ENCODE measurements at regions not wholly inside any gene's neighbourhood (a gene's known extent, or its start where the extent isn't known, plus 50 kb on each side); places are given as distances from the start of the nearest gene placed in this dataset.

DNA sequence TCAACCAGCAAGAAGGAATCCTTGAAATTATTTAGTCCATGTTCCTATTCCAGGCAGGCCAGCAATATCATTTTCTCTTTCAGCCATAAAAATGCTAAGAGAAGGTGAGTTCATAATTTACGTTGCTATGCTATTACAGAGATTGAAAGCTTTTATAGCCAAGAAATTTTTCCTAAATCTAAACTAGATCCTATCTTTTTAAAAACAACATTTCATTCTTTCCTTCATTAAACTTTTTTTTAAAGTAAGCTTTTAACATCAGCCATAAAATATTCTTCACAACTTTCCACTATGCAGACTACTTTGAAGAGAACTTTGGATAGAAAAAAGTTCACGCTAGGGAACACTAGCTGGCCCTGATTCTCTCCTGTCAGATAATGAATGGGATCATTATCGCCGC, 159.8 kb downstream of the RPS12 start:
- no peak for DNase-seq (ENCODE audit: low read depth)

DNA sequence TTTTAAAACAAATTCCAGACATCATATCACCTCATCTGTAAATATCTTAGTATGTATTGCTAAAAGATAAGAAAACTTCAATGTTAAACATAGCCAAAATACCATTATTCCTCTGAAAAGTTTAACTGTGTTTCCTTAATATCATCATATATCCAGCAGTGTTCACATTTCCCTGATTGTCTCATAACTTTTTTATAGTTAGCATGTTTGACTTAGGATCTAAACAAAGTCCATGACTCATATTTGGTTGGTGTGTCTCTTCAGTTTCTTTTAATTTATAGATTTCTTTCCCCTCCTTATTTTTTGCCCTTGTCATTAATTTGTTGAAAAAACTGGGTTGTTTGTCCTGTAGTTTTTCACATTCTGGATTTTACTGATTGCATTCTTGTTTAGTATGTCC, 163.0 kb downstream of the RPS12 start:
- no peak for DNase-seq (ENCODE audit: low read depth)

DNA sequence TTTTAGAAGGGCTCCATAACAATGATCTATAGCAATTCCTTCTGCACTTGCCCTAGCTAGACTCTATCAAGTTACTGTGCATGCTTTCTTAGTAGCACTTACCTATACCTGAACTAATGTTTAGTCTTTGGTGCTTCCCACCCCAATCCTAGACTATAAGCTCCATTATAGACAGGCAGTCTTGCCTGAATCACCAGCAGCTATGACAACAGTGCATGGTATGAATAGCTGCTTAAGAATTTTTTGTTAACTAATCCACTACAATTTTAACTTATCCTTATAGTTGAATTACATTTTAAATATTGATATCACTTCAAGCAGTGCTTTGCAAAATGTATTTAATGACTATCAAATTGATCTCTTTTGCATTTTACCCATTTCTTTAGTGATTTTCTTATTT, 164.3 kb downstream of the RPS12 start:
- DNase-seq (ENCODE audit: low read depth), result no peak

DNA sequence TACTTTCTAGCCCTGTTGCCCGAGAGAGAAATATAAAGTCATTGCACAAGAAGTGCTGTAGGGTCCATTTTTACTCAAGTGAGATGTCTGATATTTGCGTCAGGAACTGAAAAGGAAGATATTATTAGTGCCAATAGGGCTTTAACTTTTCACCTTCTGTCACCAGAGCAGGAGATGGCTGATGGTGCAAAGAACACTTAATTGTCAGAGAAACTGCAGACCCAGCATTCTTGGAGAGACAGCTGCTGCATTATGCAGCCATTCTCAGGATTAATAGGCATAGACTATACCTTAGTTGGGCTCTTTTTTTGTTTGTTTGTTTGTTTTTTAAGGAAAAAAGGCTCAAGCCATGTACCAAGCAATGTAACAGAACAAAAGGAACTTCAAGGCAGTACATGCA, 179.4 kb downstream of the RPS12 start:
- DNase-seq (ENCODE audit: low read depth), result no peak

DNA sequence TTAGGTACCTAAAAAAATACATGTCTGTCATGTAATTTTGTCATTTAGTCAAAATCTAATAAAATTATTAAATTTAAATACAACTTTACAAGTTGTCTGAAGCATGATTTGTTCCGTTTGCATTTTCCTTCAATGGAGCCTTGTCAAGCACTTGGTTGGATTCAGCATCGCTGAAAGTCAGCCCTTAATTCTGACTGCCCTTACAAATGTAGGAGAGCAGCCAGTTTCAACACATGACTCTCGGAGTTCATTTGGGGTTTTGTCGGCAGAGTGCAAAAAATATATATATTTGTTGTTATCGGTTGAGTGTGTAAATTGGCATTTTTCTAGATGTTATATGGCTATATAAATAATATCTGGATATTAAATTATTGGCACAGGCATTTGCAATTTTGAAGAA, 180.6 kb downstream of the RPS12 start:
- DNase-seq (ENCODE audit: low read depth), result no peak

DNA sequence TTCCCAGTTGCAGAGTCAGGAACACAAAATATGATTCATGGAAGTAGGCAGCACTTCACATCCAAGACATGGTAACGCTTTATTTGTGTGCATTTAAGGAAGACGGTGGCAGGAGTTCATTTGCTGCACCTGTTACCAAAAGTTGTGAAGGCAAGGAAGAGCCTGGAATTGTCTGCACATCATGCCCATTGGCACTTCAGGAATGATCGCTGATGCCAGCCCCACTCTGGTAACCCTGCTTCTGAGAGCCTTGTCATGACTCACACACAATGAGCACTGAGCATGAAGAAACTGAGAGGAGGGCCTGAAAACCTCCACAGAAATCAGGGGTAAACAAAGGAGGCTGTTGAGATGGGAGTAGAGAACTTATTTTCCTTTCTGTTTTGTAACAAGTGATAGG, 181.1 kb downstream of the RPS12 start:
- DNase-seq (ENCODE audit: low read depth), result no peak

DNA sequence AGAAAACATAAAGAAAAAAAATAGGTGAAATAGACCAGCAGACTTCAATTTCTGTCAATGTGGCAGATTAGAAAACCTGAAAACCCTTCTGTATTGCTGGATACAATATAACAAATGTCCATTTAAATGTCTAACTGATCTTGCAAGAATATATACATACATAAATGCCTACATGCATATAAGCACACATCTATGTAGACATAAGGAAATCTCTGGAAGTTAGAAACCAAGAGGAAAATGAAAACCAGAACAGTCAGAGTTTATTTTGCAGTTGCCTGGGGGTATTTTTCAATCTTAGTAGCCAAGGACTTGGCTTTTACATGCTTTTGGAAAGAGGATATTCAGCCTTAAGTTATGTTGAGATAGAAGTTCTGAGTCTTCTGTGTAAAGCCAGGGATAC, 184.0 kb downstream of the RPS12 start:
- DNase-seq (ENCODE audit: low read depth), result no peak

DNA sequence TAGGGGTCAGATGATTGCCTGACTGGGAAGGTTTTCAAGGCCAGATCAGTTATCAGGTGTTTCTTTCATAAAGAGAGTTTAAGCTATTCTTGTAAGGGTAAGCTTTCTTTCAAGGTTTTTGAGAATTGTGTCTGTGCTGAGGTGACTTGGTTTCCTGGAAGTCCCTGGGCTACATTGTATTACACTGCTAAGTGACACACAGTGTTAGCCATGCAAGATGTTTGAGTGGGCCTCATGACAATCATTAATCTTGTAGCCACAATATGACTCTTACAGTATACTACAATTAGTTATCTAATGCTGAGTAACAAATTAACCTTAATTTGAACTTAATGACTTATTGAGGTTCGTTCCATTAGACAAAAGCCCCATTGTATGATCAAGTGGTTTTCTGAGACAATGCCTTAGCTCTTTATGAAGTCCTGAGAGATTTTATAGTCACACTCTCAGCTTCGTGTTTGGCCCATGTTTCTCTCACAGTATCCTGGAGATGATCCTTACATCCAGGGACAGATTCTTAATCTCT, 186.7 kb downstream of the RPS12 start:
- DNase-seq (ENCODE audit: low read depth), result no peak

DNA sequence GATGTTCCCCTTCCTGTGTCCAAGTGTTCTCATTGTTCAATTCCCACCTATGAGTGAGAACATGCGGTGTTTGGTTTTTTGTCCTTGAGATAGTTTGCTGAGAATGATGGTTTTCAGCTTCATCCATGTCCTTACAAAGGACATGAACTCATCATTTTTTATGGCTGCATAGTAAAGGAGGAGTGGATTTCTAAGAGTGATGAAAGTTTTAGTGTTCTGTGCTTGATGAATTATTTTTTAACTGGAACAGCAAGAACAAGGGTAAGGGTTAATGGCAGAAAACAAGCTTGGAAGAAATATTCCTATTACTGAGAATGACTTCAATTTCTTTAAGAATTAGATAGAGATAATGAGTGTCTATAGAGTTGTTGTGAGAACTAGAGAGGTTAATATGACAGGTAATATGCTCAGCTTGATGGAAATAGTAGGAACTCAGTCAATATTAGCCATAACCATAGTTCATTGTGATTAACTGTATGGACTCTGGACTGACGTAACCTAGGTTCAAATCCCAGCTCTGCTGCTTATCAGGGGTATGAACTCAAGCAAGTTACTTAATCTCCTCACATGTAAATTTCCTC, 190.0 kb downstream of the RPS12 start:
- no peak for DNase-seq (ENCODE audit: low read depth)

DNA sequence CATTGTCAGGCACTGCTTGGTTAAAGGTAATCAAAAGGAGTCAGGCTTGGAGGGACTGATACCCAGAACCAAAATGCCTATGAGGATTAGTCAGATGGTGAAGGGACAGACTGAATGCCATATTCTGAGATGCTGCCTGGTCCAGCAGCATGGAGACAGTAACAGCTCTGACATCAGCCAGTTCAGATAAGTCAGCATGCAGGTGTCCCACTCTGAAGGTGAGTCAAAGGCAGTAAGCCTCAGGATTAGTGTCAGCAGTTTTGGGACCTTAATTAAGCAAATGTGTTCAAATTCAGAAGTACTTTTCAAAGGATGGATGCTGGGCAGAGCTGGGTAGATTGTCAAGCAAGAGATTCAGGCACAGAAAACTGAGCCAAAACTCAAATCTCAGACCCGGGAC, 198.4 kb downstream of the RPS12 start:
- DNase-seq (ENCODE audit: low read depth), result no peak

DNA sequence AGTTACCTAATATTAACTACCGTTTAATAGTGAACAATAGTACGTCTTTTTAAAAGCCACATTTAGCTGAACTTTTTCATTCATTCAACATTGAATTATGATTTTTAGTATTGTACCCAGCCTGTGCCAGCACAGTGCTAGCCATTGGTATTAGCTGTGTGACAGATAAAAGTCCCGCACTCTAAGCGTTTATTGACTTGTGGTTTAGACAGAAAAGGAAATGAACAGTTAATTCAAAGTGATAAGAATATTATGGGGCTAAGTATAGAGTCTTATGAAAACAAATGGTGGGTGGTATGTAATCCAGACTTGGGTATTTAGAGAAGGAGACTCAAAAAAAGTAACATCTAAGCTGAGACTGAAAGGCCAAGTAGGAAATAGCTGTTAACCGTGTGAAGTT, 202.3 kb downstream of the RPS12 start:
- DNase-seq (ENCODE audit: low read depth), result no peak

DNA sequence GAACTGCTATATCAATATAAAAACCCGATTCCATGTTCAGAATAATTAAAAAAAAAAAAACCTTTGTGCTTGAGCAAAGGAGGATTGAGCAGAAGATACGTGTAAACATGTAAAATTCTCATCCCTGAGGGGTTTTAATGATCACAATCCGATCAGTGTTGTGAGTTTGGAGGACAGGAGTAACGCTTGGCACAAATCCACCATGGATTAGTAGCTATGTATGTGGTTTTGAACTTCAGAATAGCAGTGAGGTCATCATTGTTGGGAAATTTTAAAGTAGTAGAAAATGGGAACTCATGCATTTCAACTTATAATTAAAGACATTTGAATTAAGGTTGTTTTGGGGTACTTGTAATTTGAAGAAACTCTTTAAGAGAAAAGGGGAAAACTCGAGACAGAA, 203.2 kb downstream of the RPS12 start:
- DNase-seq (ENCODE audit: low read depth), result peak; percentile 81

DNA sequence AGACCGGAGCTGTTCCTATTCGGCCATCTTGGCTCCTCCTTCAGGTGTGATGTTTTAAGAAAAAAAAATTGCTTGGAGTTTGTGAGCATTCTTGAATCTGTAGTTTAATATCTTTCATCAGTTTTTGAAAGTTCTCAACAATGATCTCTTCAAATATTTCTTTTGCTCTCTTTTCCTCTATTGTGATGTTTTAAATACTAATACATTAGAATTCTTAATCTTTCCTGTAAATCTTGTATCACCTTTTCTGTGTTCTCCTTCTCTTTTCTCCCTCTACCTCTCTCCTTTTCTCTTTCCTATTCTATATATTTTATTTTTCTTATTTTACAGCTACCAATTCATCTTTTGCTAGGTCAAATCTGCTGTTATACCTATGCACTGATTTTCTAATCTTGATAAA, 212.3 kb downstream of the RPS12 start:
- DNase-seq (ENCODE audit: low read depth), result no peak

DNA sequence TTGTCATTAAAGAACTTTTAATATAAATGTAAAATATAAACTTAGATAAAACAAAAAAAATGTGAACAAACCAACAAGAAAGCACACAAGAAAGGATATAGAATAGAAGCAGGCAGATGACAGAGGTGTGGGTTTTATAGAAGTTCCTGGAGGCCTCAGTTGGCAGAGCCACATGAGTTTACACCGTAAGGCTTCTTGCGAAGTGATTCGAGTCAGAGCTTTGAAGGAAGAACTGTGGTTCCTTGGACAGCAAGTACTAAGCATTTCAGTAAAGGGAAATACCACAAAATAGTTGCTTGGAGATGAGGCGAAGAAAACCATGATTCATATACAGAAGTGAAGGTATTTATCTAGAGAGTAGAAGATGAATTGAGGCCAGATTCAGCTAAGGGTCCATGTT, 207.9 kb upstream of the EYA4 start:
- DNase-seq (ENCODE audit: low read depth), result peak; percentile 35

DNA sequence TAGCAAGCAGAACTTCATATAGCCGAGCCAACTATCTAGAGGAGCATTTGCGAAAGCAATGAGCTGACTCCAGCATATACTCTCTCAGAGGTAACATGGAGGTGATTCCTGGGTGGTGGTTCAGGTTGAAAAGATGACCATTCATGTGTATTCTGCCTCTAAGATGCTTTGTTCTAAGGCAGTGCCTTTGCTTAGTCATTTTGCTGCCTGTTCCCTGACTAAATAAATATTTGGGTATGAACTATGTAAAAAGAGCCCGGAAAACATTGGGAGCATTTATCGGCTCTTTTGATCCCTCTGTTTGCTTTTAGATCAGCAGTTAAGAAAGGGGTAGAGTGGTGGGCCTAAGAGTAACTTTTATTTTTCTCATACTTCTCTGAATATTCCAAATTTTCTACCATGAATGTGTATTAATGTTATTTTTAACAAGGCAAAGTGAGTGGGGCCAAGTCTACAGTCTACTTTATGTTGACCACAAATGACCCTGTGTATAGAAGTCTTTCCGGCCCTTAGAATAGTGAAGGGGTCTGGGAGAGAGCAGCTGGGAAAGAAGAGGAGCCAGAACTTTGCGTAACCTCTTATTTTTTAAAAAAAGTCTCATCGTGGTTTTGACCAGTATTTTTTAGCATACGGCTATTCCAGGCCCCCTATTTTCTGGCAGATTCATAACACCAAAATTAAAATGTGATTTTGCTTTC, 206.5 kb upstream of the EYA4 start:
- no peak for DNase-seq (ENCODE audit: low read depth)

DNA sequence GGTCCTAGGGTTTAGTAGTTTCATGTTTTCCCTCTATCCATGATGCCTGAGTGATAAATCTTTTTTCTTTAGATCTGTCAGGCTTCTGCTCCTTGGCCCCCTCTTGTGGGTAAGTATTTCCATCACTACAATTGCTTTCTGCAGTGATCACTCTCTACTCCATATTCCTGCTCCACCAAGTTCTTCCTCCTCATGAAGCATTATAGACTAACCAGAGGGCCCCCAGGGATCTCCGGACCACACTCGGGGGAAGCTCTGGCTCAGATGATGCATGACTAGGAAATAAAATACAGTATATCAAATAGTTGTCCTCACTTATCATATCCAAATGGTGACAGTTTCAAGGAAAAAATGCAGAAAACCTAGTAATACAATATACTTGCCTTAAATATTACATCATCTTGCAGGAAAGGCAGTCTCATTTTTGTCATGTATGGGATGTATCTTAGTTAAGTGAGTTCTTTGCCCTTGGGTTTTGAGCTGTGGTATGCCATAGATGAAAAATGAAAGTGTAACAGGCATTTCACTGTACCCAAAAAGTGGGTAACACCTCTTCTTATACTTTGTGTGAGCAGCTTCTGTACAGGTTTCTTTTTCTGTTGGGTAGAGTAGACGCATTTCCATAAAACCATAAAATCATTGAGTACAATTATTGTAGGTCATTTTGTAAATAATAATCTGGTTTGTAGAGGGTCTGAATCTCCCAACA, 200.9 kb upstream of the EYA4 start:
- peak; percentile 9 for DNase-seq (ENCODE audit: low read depth)

DNA sequence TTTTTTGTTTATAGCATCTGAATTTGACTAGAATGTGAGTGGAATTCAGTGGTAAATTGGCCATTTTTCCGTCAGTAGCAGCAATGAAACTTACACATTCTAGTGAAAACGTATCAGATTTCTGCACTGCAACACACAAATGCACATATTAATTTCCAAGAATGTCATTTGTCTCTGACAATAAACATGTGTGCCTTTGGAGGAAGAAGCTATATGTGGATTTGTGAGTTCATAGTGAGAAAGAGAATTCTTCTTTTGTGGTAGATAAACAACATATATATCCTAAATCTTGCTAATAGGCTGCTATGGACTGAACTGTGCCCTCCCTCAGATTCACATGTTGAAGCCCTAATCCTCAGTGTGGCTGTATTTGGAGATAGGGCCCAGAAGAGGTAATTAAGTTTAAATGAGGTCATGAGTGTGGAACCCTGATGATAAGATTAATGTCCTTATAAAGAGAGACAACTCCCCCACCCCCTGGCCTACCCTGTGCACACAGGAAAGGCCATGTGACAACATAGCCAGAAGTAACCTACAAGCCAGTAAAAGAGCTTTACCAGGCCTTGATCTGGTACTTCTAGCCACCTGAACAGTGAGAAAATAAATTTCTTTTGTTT, 200.2 kb upstream of the EYA4 start:
- no peak for DNase-seq (ENCODE audit: low read depth)

DNA sequence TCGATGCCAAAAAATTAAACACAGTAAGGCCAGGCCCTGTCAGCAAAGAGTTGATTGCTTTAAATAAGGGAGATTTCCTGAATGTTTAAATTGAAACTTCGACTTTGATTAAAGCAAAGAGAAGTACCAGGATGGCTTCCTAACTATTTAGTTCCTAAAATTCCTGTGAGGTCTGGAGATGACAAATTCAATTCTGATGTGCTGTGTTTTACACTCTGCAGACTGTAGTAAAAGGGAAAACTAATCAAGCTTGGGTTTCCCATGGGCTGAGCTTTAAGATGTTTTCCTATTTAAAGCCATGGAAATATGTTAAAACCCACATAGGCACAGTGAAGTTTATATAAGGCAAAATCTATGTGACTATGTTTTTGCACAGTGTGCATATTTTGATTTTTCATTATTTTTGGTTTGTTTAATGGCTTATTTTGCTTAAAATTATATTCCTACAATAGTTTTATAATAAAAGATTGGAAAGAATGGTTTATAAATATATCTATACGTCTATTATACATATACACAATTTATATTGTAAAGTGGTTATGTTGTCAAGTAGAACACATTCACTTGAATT, 198.5 kb upstream of the EYA4 start:
- no peak for DNase-seq (ENCODE audit: low read depth)

DNA sequence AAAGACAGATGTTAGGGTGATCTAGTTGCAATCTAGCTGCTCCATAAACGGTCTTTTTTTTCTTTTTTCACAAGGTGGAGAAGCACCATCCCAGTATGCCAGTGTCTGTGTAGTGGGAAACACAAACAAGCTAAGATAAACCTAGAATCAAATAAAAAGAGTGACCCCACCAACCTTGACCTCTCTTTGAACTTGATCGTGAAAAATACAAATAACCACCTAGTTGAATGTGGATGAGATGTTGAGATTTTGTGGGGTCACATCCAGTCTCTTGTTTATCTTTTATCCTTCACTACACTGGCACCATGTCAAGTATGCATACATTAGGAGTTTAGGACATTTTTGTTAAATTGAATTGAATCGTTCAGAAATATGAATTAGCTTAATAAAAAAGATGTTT, 194.6 kb upstream of the EYA4 start:
- DNase-seq (ENCODE audit: low read depth), result no peak

DNA sequence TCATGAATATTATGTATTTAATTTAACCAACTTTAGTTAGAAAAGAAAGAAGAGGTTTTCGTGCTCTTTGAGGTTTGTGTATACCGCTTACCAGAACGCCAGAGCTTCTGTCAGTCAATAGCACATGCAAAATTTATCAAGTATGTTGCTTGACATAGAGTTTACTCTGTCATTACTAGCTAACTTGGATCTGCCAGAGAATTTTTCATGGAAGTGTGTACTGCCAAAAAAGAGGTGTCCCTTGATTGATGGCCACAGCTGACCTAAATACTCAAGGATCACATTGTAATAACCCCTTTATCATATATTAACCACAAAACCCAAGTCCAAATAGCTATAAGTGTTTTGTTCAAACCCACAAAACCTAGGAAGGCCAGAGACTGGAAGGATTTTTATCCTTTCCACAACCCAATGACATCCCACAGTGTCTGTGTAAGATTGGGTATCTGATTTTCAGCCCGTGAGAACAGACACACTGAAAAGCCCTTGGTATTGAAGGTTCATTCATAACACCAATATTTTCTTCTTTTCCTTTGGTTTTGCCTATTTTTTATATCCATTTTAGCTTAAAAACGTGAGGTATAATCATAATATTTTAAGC, 194.0 kb upstream of the EYA4 start:
- no peak for DNase-seq (ENCODE audit: low read depth)

DNA sequence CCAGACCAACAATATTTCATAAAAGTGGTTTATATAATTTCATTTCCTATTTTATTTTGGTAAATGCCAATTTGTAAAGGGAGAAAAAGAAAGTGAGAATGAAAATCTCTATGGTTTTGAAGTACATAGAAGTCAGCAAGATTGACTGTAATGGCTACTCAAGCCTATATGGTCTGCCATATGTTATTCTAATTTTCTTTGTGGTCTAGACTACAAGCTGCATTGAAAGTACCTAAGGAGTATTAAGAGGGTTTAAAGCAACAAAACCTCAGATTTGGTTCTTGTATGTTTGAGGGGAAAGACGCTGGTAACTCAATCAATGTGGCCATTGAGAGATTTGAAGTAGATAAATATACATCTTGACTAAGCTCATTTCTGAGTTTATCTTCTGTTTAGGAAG, 193.5 kb upstream of the EYA4 start:
- no peak for DNase-seq (ENCODE audit: low read depth)

DNA sequence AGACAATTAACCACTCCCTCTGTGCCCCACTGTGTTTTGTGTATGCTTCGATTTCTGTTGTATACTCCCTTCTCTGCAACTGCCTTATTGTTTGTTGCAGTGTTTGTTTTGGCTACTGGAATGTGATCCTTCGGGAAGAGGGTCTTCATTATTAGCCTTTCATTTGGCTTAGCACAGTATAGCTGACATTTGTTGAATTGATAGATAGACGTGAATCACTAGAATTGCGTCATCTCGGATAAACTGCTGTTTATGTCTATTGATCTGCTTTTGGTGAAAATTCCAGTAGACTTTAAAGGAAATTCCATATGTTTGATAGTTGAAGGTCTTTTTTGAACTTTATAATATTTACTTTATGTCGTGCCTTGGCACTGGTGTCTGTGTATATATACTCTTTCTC, 189.9 kb upstream of the EYA4 start:
- no peak for DNase-seq (ENCODE audit: low read depth)
